GM20000 (cell line): ENCODE measurements at regions not wholly inside any gene's neighbourhood (a gene's known extent, or its start where the extent isn't known, plus 50 kb on each side); places are given as distances from the start of the nearest gene placed in this dataset.

Source experiments
- DNase-seq: peaks from one replicate; pipeline ENCODE4 v3.0.0; 2012; ENCODE audit warnings: low spot score
- CTCF ChIP-seq: IDR thresholded peaks from 2 replicates; pipeline ENCODE4 v1.5.1; 2012; ENCODE audit warnings: mild to moderate bottlenecking, control low read depth; ENCODE audit errors: extremely low read depth, missing control alignments

- DNase-seq: no peak
- TF ChIP-seq CTCF: no peak
These were observed 555.7 kb upstream of the CADM1 start for GRCh38 chr11:116059919-116060318.

- no peak for TF ChIP-seq CTCF
- DNase-seq: no peak
These were observed 552.8 kb upstream of the CADM1 start for GRCh38 chr11:116057000-116057399.

GRCh38 chr11:116055064-116055463 lies 550.8 kb upstream of the CADM1 start:
- TF ChIP-seq CTCF: no peak
- DNase-seq: no peak

- TF ChIP-seq CTCF: no peak
- no peak for DNase-seq
These were observed 549.3 kb upstream of the CADM1 start for GRCh38 chr11:116053548-116053919.

- DNase-seq: no peak
- no peak for TF ChIP-seq CTCF
These were observed 548.7 kb upstream of the CADM1 start for GRCh38 chr11:116052603-116053547.

GRCh38 chr11:116051494-116051893 lies 547.3 kb upstream of the CADM1 start:
- DNase-seq: no peak
- TF ChIP-seq CTCF: no peak

GRCh38 chr11:116049383-116049782 lies 545.2 kb upstream of the CADM1 start:
- DNase-seq: no peak
- no peak for TF ChIP-seq CTCF
